Activated naive CD4-positive, alpha-beta T cell treated with Interleukin-2 at 50 U/mL for 16 hours (primary cell): ENCODE measurements at regions not wholly inside any gene's neighbourhood (a gene's known extent, or its start where the extent isn't known, plus 50 kb on each side); places are given as distances from the start of the nearest gene placed in this dataset.
"Not testable (repeated sequence)": the region's sequence is repeated elsewhere in the genome, so short reads cannot be mapped to it uniquely, and the experiment has no call there.

Experiments used
- DNase-seq: peaks from one replicate; pipeline ENCODE4 v3.0.0-alpha.2; 2020

DNA sequence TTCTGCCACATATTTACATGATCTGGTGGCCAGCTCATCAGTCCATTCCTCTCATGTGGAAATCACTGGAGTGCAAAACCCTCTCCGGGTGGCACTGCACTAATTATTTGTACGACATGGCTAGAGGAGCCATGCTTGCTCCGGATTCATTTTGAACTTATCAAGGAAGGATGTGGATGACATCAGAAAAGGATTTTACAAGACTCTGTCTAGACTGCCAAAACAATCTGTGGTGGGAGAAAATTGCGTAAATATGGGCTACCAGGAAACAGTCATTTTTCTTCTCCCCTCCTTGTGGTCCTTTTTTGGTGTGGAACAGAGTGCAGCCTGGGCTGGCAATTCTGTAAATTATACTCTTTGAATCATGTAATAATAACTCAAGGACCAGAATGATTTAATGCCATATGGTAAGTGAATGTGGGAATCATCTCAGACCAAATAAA is 123.4 kb upstream of the IFNE start:
- DNase-seq, result no peak

DNA sequence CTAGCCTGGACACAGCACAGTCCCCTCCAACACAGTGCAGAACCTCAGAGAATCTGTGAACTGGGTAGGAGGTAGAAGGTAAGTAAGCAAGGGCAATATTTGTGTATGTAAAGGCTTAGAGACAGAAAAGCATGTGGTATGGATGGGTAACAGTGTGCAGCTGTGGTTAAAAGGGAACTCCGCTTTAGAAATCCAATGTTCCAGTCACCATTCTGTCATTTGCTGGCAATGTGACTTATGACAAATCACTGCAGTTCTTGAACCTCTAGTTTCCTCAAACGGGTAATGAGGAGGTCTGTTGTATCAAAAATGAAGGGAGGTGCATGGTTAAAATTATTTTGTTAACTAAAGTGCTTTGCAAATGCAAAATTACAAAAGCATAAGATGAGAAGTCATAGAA is 125.5 kb upstream of the IFNE start:
- DNase-seq, result no peak

DNA sequence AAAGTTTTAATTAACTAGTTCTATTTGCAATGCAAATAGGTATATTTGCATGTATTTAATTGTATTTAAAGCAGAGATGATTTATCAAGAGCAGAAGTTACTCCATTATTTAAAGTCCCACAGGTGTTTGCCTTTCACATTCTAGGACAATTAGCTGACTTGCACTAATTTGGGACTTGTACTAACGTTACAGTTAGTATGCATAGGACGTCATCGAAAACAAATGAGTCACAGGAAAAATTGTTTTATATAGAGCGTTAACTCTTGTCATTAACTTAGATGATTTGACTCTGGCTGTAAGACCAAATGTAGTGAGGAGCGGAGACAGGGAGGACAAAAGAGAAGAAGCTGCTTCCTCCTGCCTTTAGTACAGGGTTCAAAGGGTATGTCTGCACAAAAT is 126.1 kb upstream of the IFNE start:
- no peak for DNase-seq

DNA sequence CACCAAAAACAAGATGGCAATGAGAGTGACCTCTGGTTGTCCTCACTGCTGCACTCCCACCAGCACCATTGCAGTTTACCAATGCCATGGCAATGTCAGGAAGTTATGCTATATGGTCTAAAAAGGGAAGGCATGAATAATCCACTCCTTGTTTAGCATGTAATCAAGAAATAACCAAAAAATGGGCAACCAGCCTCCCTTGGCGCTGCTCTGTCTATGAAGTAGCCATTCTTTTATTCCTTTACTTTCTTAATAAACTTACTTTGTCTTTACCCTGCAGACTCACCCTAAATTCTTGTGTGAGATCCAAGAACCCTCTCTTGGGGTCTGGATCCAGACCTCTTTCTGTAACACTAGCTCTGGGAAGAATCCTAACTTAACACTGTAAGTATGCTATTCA is 127.4 kb upstream of the IFNE start:
- no peak for DNase-seq

DNA sequence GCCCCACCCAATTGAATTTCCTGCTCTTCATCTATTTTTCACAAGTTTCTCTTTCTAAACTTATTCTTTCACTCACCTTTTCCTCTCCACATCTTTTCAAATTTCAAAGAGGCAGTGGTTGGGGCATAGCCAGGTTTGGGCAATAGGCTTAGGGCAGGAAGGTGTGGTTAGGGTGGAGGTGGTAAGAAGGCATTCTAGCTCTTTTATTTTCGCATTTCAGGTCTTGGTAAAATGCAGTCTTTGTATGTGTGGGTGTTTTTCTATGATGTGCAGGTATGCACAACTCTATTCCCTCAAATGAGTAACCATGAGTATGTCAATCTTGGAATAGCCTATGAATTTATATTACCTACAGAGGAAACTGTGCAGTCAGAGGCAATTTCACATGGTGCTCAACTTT is 129.8 kb upstream of the IFNE start:
- peak; percentile 23 for DNase-seq

DNA sequence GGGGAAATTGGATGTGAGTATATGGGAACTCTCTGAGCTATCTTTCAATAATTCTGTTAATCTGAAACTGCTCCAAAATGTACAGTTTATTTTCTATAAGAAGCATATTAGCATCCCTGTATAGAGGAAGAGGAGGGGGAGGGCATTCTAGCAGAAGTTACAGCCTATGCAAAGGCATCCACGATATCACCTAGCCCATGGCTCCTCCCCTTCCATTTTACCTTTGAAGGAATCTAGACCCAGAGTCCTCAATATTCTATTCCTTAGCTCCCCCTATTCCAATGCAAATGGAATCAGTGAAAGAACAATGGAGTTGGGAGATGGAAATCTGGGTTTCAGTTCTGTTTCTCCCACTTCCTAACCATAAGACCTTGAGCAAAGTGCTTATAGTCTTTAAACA is 132.9 kb upstream of the IFNE start:
- no peak for DNase-seq

DNA sequence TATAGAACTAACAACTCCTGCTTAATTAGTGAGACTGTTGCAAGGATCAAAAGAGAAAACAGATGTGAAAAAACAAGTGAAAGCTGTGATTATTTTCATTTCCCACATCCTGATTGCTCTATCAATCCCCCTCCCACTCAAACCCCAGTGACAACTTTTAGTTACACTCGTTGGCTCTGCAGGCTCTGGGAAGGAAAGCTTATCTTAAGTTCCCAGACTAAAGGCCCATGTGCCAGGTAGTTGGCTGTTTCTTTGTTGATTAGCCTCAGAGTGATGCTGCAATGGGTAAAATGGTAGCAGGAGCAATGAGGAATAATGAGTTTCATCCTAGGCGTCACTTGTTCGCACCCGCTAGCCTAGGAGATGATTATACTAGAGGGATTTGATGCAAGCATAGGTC is 133.3 kb upstream of the IFNE start:
- DNase-seq, result no peak

DNA sequence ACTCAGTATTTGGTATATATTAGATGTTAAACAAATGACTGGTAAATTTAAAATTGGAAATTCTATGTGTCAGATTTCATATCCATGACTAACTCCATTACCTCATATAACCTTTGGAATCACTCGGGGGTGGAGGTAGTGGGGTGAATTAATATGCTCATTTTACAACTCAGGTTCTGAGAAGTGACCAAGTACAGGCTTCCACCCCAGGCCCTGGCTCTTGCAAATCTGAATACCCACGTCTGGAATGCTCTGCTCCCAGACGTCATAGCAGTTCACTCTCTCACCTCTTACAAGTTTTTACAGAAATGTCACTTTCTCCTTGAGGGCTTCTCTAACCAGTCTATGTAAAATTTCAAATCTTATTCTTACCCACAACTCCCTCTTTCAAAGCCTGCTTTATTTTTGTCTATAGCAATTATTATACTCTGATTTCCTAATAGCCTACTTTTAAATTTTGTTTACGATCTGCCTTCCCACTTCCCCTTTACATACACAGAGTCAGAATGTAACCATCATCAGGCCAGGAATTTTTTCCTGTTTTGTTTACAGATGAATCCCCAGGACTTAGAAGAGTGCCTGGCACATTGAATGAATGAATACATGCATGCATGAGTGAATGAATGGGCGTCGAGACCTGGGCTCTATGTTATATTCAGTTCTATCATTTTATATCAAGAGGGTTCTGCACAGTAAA is 134.1 kb upstream of the IFNE start:
- DNase-seq, result no peak

DNA sequence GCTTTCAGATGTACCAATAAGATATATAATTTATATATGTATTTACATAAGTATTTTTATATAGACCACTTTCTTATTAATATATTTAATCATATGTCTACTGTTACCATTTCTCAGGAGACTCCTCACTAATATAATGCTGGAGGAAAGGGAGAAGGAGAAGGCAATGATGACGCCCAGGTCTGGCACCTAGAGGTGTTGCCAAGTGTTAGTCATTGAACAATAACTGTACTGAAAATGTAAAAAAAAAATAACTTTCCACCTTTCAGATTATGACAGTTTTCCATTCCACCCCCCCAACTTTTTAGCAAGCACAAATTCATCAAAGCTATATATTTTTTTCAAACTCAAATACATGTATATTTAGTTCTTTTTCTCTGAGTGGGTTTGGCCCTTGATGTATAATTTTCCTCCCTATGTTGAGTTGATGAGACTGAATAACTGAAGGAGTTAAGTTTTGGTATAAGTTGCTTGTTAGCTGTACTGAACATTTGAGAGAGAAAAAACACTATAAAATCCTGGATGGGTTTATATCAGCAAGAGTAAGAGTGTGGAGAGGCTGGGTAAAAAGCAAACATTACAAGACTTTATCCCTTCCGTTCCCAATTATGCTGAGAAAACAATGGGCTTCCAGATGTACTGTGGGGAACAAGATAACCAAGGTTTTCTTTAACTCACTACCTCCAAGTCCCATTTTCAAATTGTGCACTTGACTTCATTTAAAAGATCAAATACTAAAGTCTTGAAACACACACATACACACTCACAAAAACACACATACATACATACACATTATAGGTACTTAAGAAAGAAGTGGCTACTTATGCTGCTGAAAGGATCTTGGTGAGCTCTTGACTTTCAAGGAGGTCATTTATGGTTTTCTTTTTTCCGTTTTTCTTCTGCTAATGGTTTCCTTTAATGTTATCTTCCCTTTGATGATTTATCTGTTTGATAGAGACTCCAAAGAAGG is 142.8 kb upstream of the IFNE start:
- DNase-seq, result no peak

DNA sequence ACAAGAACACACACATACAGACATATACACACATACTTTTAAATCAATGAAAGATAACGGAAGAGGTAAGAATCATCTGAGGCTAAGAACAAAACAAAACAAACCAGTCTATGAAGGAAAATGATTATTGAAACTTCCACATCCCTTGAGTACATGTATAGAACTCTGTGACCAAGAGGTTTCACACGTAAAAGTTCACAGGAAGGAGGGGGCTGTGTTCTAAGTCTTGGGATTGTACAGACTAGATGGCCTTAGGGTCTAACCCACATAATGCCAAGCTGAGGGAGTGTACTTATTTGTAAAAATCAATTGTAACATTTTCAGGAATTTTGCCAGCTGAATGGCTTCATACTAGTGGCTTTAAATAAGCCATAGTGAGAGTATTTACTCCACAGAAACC is 144.4 kb upstream of the IFNE start:
- no peak for DNase-seq

DNA sequence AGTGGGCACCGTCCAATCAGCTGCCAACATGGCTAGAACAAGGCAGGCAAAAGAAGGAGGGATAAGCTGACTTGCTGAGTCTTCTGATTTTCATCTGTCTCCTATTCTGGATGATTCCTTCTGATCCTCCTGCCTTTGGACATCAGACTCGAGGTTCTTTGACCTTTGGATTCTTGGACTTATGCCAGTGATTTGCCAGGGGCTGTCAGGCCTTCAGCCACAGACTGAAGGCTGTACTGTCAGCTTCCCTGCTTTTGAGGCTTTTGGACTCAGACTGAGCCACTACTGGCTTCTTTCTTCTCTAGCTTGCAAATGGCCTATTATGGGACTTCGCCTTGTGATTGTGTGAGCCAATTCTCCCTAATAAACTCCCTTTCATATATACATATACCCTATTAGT is 146.8 kb upstream of the IFNE start:
- DNase-seq, result not testable (repeated sequence)

DNA sequence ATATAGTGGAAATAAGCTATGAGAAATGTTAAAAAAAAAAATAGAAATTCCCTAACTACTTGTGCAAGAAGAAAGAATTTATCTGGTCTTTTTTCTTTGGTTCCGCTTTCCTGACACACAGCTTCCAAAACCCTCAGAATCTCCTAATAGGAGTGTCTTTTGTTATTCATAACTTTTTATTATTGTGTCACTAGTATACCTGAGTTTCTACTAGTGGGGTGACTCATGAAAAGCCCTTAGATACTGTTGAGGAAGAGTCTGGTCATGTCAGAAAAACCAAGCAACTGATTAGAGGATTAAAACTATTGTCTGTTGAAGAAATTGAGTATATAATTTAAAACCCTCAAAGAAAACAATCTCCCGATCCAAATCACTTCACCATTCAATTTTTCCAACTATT is 152.8 kb upstream of the IFNE start:
- DNase-seq, result no peak

DNA sequence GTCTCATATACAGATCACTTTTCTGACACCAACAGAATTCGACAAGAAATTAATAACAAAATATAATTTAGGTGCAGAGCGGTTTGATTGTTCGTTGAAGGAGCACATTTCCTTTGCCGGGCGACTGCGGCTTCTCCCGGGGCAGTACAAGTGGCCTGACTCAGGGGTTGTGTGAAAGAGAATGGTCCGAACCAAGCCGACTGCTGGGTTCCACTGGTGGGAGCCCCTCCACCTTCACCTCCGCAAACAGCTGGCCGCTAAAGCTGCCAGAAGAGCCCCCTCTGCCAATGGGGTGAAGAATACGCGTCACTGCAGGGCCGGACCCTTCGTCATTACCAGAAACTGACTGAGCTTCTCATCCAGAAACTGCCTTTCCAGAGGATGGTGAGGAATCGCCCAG is 156.0 kb upstream of the IFNE start:
- DNase-seq, result no peak

DNA sequence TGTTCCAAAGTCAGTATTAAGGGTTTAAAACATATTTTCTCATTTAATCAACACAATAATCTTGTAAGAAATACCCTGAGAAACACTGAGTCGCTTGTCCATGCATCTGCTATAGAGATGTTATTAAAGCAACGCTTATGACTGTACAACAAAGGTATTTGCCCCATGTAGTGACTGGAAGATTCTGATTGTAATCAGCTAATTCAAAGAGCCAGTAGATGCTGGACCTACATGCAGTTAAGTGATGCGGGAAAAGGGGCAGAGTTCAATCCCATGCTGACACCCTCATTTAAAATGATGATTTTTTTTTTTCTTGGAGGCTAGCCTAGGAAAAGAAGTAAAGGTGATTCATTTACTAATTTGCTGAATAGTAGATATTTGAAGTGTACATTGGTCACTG is 149.3 kb upstream of the MTAP start:
- DNase-seq, result no peak

DNA sequence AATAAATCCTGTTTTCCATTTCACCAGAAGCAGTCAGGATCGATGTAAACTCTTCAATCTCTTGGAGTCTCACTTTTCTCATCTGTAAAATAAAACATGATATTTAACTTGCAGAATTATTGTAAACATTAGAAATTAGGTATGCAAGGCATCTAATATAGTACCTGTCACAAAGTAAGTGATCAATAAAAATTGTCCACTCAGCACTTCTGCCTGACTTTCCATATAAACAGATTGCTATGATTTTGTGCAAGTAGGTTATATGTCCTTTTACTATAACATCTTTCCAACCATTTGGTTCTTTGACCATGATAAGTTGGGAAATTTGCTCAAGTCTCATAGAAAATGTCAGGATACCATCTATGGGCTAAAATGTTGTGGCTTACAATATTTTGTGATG is 148.8 kb upstream of the MTAP start:
- no peak for DNase-seq

DNA sequence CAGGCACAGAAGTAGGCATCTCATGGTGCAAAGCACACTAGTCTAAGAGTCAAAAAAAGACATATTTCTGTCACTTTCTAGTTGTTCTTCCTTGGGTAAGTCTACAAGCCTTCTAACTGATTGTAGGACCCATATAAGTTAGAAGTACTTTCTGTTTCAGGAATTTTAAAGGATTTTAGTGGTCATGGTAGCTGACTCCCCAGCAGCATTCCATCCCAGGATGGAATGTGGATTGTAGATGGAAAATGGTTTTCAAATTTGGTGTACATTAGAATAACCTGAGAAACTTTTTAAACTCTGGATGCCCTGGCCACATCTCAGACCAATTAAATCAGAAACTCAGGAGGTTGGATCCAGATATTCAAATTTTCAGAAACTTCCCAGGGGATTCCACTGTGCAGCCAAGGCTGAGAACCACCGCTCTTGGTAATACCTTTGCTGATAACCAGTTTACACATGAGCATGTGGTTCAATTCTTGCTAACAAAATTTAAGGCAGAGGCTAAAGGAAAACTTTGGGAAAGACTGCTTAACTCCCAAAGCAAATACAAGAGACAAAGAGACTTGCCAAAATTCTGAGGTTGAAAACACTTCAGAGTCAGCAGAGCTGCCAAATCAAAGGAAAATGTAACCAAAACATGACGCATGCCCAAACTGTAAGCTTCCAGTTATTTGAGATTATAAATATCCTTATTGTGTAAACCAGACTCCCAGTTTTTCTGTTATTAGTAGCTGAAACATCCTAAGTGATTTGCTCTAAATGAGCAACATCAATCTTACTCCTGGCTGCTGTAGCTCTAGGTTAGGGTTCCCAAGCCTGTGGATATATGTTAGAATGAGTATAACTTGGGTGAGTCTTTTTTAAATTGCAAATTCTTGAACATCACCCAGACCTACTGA is 145.4 kb upstream of the MTAP start:
- no peak for DNase-seq

DNA sequence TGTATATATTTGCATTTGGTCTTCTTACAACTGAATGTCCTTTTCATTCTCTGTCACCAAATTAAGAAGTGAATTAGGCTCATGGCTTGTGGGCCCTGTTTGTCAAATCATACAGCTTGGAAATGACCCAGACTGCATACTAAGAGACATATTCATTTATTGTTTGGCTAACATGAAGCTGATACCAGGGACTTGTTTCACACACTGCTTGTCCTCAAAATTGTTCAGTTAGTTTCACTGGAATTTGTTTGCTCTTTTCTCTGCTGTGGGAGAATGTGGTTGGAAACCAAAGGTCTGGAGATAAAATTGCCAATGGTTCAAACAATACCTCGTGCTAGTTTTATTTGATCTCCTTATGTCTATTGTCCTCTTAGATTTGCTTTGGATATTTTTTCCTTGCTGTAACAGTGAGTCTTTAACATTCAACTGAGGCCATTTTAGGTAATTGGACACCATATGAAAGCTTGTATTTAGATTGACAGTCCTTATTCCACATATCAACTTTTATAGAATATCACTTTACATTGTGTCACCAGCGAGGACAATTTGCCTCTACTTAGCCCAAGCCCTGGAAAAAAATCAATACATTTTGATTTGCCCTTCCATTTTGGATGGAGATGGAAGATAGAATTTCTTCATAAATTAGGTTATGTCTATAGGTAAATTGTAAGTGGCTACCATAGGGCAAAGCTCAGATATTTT is 144.3 kb upstream of the MTAP start:
- no peak for DNase-seq

DNA sequence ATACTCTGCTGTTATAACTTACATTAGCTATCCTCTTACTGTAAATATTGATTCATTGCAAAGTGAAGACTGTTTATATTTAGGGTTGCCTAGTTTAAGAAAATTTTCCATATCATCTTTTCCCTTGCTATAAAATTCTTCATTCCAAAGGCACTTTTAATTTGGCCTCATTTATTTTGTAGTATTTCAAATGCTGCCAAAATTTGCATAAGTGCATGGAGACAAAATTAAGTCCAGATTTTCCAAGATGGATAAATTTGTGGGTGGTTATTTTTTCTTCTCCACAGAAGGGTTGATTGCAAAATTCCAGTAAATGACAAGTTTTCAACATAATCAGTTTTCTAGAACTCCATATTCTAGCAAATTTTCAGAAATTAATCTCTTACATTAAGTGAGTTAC is 141.5 kb upstream of the MTAP start:
- no peak for DNase-seq

DNA sequence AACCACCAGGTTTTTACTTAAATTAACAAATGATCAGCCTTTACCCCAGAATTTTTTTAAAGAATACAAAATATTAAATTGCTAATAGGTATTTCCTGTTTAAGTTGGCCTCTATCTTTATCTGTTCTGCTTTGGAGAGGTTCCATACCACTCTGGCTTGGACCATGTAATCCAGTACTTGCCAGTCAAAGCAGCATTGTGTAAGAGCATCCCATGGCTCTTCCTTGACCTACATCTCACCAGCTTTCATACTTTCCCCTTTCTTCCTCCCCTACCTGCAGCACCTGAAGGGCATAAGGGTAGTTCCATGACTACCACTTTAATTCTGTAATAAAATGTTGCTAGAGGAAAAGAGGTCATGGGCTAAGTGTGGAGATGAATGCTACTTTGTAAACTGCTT is 140.8 kb upstream of the MTAP start:
- no peak for DNase-seq

DNA sequence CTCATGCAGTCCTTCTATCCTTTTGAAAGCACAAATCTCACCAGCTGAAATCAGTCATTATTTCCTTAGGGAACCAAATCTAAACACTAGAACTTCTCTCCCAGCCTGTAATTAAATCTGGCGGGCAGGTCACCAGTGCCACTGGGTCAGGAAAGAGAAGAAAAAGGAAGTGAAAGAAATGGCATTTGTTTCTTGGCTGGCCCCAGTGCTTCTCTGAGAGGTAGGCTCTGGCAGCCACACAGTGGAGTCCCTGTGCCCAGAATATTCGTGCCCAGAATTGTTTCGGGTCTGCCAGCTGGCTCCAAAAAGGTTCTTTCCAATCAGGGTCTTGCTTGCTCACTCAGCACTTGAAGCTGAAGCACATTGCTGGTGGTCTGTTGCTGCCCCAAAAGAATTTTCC is 133.9 kb upstream of the MTAP start:
- DNase-seq, result no peak

DNA sequence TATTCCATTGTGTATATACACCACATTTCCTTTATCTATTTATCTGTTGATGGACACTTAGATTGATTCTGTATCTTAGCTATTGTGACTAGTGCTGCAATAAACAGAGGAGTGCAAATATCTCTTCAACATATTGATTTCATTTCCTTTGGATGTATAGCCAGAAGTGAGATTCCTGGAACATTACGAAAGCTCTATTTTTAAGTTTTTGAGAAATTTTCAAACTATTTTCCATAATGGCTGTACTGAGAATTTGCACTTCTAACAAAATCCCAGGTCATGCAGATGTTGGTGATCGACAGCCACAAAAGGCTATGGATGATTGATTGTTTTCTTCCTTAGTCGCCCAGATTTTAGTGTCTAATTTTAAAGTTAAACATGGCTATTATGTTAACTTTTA is 132.7 kb upstream of the MTAP start:
- no peak for DNase-seq

DNA sequence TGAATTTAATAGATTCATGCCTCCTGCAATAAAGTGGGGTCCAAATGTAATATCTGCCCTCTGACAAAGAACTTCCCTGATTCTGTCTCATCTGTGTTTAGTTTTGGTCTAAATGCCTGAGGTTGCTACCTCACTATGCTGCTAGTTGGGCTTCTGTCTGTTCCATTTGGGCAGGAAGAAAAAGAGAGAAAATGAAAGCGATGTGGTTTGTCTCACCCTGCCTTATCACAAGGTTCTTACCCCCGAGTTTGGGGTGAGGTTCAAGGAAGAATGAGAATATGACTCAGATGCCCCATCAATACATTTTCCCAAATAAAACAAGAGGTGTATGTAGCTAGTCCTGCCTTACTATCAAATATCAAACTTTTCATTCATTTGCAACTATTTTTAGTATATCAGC is 132.1 kb upstream of the MTAP start:
- DNase-seq, result no peak

DNA sequence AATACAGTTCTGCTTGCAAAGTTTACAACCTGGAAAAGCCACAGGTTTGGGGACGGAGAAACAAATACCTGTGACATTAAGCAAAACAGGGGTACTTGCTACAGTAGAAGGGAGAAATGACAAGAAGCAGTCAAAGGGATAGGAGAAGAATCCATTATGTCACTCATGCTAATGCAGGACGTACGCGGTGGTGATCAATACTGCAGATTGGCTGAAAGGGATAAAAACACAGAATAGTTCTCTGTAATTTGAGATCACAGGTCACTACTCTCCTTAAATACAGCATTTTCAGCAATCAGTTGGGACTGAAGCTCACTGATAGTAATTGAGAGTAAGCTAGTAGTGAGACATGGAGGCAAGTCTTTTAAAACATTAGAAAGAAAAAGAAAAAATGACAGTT is 130.3 kb upstream of the MTAP start:
- no peak for DNase-seq
